Endothelial cell of umbilical vein (primary cell): ENCODE measurements at regions not wholly inside any gene's neighbourhood (a gene's known extent, or its start where the extent isn't known, plus 50 kb on each side); places are given as distances from the start of the nearest gene placed in this dataset.

Experiments
- BruUV-seq: library from RNA; stranded (reverse); fragments of 400-500 nt; replicated peaks from 2 replicates; lab custom pipeline; 2021; lab: Mats Ljungman, UMichigan
- CTCF ChIA-PET: fragments of 300-600, 350-600 bp; sonication (Branson Sonifier 250); formaldehyde crosslinking; loops from one replicate; lab custom pipeline; 2021; ENCODE audit warnings: antibody characterized with exemption, inconsistent platforms; lab: Charles Lee
- POLR2A ChIA-PET: fragments of 300-600, 350-600 bp; sonication (Branson Sonifier 250); formaldehyde crosslinking; loops from one replicate; lab custom pipeline; 2021; ENCODE audit warnings: antibody characterized with exemption, inconsistent platforms; lab: Charles Lee
- DNase-seq: peaks from one replicate; pipeline ENCODE4 v3.0.0-alpha.2; 2011; ENCODE audit warnings: low read depth, low spot score
- FAIRE-seq: peaks from 2 replicates; lab custom pipeline; 2011; peaks lifted over from hg19 to GRCh38; lab: Jason Lieb, UNC
- H2AFZ ChIP-seq: 2 replicates; pipeline ENCODE4 v1.6.0; 2012; ENCODE audit warnings: low read depth, low read length, control low read depth, inconsistent platforms
- H3K27ac ChIP-seq: 2 replicates; pipeline ENCODE4 v1.5.1; 2011; ENCODE audit warnings: low read depth, mild to moderate bottlenecking, control low read depth, low read length, moderate library complexity; ENCODE audit not compliant: insufficient read depth
- H3K27me3 ChIP-seq, 2 experiments: 2 replicates each; pipeline versions ENCODE4 v1.6.0 to v1.6.1; 2011; ENCODE audit warnings: low read length in 2 of 2, mixed read lengths in 1 of 2; ENCODE audit not compliant: control insufficient read depth in 2 of 2, insufficient read depth in 2 of 2
- H3K36me3 ChIP-seq, 2 experiments: 2 replicates in 1 of 2; 3 replicates in 1 of 2; pipeline ENCODE4 v1.5.1; 2011; ENCODE audit warnings: low read length in 2 of 2, mild to moderate bottlenecking in 1 of 2, moderate library complexity in 1 of 2; ENCODE audit not compliant: control insufficient read depth in 2 of 2, insufficient read depth in 2 of 2; ENCODE audit errors: extremely low read depth in 1 of 2
- H3K4me1 ChIP-seq: 3 replicates; pipeline ENCODE4 v1.5.1; 2011; ENCODE audit warnings: mild to moderate bottlenecking, low read length; ENCODE audit not compliant: control insufficient read depth, insufficient read depth; ENCODE audit errors: extremely low read depth
- H3K4me2 ChIP-seq: 2 replicates; pipeline ENCODE4 v1.6.1; 2011; ENCODE audit warnings: low read length, control low read depth, mixed read lengths; ENCODE audit not compliant: insufficient read depth
- H3K4me3 ChIP-seq, 3 experiments: fragments of 200-600 bp in 1 of 3; sonication (generic), shearing (Covaris generic) in 1 of 3; replicated peaks in 1 of 3; 2 replicates each; pipeline ENCODE4 v1.5.1; 2011 to 2016; ENCODE audit warnings: control low read depth in 3 of 3, low read length in 3 of 3, mild to moderate bottlenecking in 2 of 3, inconsistent platforms in 1 of 3, low read depth in 1 of 3, moderate library complexity in 1 of 3; ENCODE audit not compliant: insufficient read depth in 1 of 3
- H3K79me2 ChIP-seq: 2 replicates; pipeline ENCODE4 v1.6.0; 2012; ENCODE audit warnings: low read length, inconsistent platforms; ENCODE audit not compliant: control insufficient read depth, insufficient read depth
- H3K9ac ChIP-seq: replicated peaks from 2 replicates; pipeline ENCODE3; 2011; ENCODE audit warnings: low read length, control low read depth; ENCODE audit not compliant: insufficient read depth; ENCODE audit errors: extremely low read depth
- H3K9me1 ChIP-seq: replicated peaks from 3 replicates; pipeline ENCODE4 v1.6.0; 2011; ENCODE audit warnings: mild to moderate bottlenecking, low read length; ENCODE audit not compliant: control insufficient read depth, insufficient read depth; ENCODE audit errors: extremely low read depth
- H3K9me3 ChIP-seq: replicated peaks from 2 replicates; pipeline ENCODE4 v1.5.1; 2012; ENCODE audit warnings: low read length, inconsistent platforms; ENCODE audit not compliant: control insufficient read depth, insufficient read depth
- H4K20me1 ChIP-seq: replicated peaks from 2 replicates; pipeline ENCODE3; 2011; ENCODE audit warnings: mild to moderate bottlenecking, low read length; ENCODE audit not compliant: control insufficient read depth, insufficient read depth; ENCODE audit errors: extremely low read depth
- EZH2 ChIP-seq: IDR thresholded peaks from 2 replicates; pipeline ENCODE4 v1.6.1; 2012; ENCODE audit warnings: borderline replicate concordance, low read depth, mild to moderate bottlenecking, moderate library complexity, low read length, inconsistent platforms; ENCODE audit not compliant: severe bottlenecking
- FOS ChIP-seq: IDR thresholded peaks from 2 replicates; pipeline ENCODE4 v1.6.1; 2011; ENCODE audit warnings: mild to moderate bottlenecking, low read length, moderate library complexity, borderline replicate concordance; ENCODE audit not compliant: insufficient read depth
- GATA2 ChIP-seq: IDR thresholded peaks from 2 replicates; pipeline ENCODE4 v1.7.0; 2011; ENCODE audit warnings: low read depth, mild to moderate bottlenecking, moderate library complexity, mixed read lengths, low read length; ENCODE audit not compliant: insufficient read length, insufficient read depth
- JUN ChIP-seq: IDR thresholded peaks from 2 replicates; pipeline ENCODE4 v1.6.1; 2011; ENCODE audit warnings: borderline replicate concordance, low read depth; ENCODE audit not compliant: insufficient read length, insufficient read depth
- MYC ChIP-seq: IDR thresholded peaks from one replicate; pipeline ENCODE4 v1.6.1; 2011; ENCODE audit warnings: mild to moderate bottlenecking, low read depth, low read length
- POLR2A ChIP-seq: IDR thresholded peaks from 2 replicates; pipeline ENCODE4 v1.6.1; 2012; ENCODE audit warnings: low read depth, mild to moderate bottlenecking, control low read depth, low read length
- POLR2AphosphoS5 ChIP-seq: IDR thresholded peaks from 2 replicates; pipeline ENCODE4 v1.6.1; 2012; ENCODE audit warnings: low read depth, mild to moderate bottlenecking, control low read depth, low read length, moderate library complexity; ENCODE audit not compliant: insufficient read depth
- dilution Hi-C: fragments of 300-500 bp; cut with MboI; formaldehyde crosslinking; loops from one replicate; pipeline ENCODE4 v1.15.0; 2019; ENCODE audit warnings: low sequenced_read_pairs; ENCODE audit not compliant: extremely low pct_ligation_motif_present
- intact Hi-C: fragments of 100-400 bp; cut with micrococcal nuclease; formaldehyde crosslinking; loops from one replicate; pipeline ENCODE4 v1.10.0; 2022
- TF ChIP-seq, protein P1 (sequence below): IDR thresholded peaks from 2 replicates; pipeline ENCODE4 v1.6.1; 2011; ENCODE audit not compliant: insufficient read depth, insufficient read length
- TF ChIP-seq, protein P2 (sequence below), 2 donors: IDR thresholded peaks; 1 replicate in 1 of 2; 2 replicates in 1 of 2; pipeline ENCODE4 v1.5.1; 2011; ENCODE audit warnings: low read length in 2 of 2, mild to moderate bottlenecking in 2 of 2, moderate library complexity in 2 of 2, control low read depth in 1 of 2, inconsistent platforms in 1 of 2, low read depth in 1 of 2; ENCODE audit not compliant: insufficient read depth in 1 of 2; ENCODE audit errors: extremely low read depth in 1 of 2

- H3K9me3 ChIP-seq: no peaks in the 10 kb centered on the region
- no peak overlapping the region for H3K4me3 ChIP-seq
- ChIA-PET POLR2A (no interaction called here), CTCF (no interaction called here)
- intact Hi-C loops (no loop called here), dilution Hi-C loops (no loop called here)
- H3K9ac ChIP-seq: no peak overlapping the region
- no peaks in the 10 kb centered on the region for H3K9me1 ChIP-seq
- H3K79me2 ChIP-seq: no peaks in the 10 kb centered on the region
- no peak for FAIRE-seq
- TF ChIP-seq GATA2 (no peak), MYC (no peak), POLR2AphosphoS5 (no peak), FOS (no peak), POLR2A (no peak), JUN (no peak), EZH2 (no peak)
- TF ChIP-seq, protein P1, sequence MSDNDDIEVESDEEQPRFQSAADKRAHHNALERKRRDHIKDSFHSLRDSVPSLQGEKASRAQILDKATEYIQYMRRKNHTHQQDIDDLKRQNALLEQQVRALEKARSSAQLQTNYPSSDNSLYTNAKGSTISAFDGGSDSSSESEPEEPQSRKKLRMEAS: no peak
- TF ChIP-seq, protein P2, sequence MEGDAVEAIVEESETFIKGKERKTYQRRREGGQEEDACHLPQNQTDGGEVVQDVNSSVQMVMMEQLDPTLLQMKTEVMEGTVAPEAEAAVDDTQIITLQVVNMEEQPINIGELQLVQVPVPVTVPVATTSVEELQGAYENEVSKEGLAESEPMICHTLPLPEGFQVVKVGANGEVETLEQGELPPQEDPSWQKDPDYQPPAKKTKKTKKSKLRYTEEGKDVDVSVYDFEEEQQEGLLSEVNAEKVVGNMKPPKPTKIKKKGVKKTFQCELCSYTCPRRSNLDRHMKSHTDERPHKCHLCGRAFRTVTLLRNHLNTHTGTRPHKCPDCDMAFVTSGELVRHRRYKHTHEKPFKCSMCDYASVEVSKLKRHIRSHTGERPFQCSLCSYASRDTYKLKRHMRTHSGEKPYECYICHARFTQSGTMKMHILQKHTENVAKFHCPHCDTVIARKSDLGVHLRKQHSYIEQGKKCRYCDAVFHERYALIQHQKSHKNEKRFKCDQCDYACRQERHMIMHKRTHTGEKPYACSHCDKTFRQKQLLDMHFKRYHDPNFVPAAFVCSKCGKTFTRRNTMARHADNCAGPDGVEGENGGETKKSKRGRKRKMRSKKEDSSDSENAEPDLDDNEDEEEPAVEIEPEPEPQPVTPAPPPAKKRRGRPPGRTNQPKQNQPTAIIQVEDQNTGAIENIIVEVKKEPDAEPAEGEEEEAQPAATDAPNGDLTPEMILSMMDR (IDR thresholded peaks at IDR 0.05; ENCODE audit: extremely low read depth in 1 of 2, insufficient read depth in 1 of 2, low read depth in 1 of 2, low read length in 2 of 2): no peak
- H2AFZ ChIP-seq: no peak overlapping the region
- no peak overlapping the region for H3K4me2 ChIP-seq
- H3K4me1 ChIP-seq: peaks cover 4% of the 10 kb centered on the region
- no peaks in the 10 kb centered on the region for H3K27me3 ChIP-seq
- no peaks in the 10 kb centered on the region for H3K36me3 ChIP-seq
- no peaks in the 10 kb centered on the region for H4K20me1 ChIP-seq
- BruUV-seq: no TSS peak
- no peak for DNase-seq
- no peak overlapping the region for H3K27ac ChIP-seq
Measured at GRCh38 chr1:115181231-115181630, 91.9 kb upstream of the TSPAN2 start.
